ENCODE measurements at regions not wholly inside any gene's neighbourhood (a gene's known extent, or its start where the extent isn't known, plus 50 kb on each side); places are given as distances from the start of the nearest gene placed in this dataset.

DNA sequence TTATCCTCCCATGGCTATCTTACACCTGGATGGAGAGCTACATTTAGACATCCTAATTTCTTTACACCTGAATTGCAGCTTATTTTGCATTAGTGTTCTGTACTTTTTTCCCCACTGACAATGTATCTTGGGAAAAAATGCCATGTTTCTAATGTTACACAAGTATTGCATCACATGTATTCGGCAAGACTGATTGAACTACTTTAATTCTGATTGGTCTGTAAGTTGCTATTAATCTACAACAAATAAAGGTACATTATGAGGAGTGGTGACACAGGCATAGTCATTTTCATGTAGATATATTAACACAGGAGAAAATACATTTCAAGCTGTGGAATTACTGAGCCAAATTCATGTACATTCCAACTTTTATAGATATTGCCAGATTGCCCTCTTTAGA lies 558.0 kb downstream of the TRIML1 start:
- ChIA-PET CTCF (no interaction called here), RAD21 (ENCODE audit: low non-redundant PET in 1 of 2, low total read pairs in 2 of 2, uncharacterized antibody in 2 of 2, unreplicated experiment in 2 of 2) (no interaction called here), POLR2A (no interaction called here)
- Histone ChIP-seq H3K4me3 (replicated peaks in 1 of 2; ENCODE audit: low read depth in 1 of 2, low read length in 2 of 2) (no peak overlapping the region), H3K27ac (ENCODE audit: low read depth, low read length) (no peak overlapping the region), H2AFZ (ENCODE audit: low read depth, low read length, poor library complexity, severe bottlenecking) (no peak overlapping the region), H3K9me3 (ENCODE audit: control insufficient read depth in 1 of 2, insufficient read depth in 1 of 2, low read depth in 1 of 2, low read length in 2 of 2) (no peaks in the 10 kb centered on the region), H3K4me2 (ENCODE audit: low read length) (no peak overlapping the region), H3K79me2 (ENCODE audit: insufficient read depth, low read length) (no peaks in the 10 kb centered on the region), H3K36me3 (ENCODE audit: control insufficient read depth in 1 of 2, insufficient read depth in 2 of 2, low read length in 2 of 2) (no peaks in the 10 kb centered on the region), H3K9ac (ENCODE audit: low read length) (no peak overlapping the region), H3K27me3 (ENCODE audit: insufficient read depth, low read length) (no peaks in the 10 kb centered on the region), H4K20me1 (ENCODE audit: insufficient read depth) (no peaks in the 10 kb centered on the region), H3K4me1 (ENCODE audit: control insufficient read depth in 1 of 2, insufficient read depth in 2 of 2, low read length in 2 of 2) (no peaks in the 10 kb centered on the region), H3K9me2 (ENCODE audit: insufficient read depth) (no peaks in the 10 kb centered on the region)
- ATAC-seq (no peak), DNase-seq (ENCODE audit: low read depth, low spot score) (no peak)
- TF ChIP-seq CEBPB (IDR thresholded peaks at IDR 0.05; ENCODE audit: low read depth) = peak; percentile 52
- TF ChIP-seq MAX (IDR thresholded peaks at IDR 0.05) = no peak
- no TSS peak for BruUV-seq (replicated peaks)
- intact Hi-C loops (cut with micrococcal nuclease) = no loop called here

- no peaks in the 10 kb centered on the region for H3K36me3 ChIP-seq (ENCODE audit: control insufficient read depth in 1 of 2, insufficient read depth in 2 of 2, low read length in 2 of 2)
- H3K9me3 ChIP-seq (ENCODE audit: control insufficient read depth in 1 of 2, insufficient read depth in 1 of 2, low read depth in 1 of 2, low read length in 2 of 2) = no peaks in the 10 kb centered on the region
- no peaks in the 10 kb centered on the region for H3K79me2 ChIP-seq (ENCODE audit: insufficient read depth, low read length)
- ATAC-seq = no peak
- H3K4me3 ChIP-seq (replicated peaks in 1 of 2; ENCODE audit: low read depth in 1 of 2, low read length in 2 of 2) = no peak overlapping the region
- no peaks in the 10 kb centered on the region for H3K9me2 ChIP-seq (ENCODE audit: insufficient read depth)
- H3K27ac ChIP-seq (ENCODE audit: low read depth, low read length) = no peak overlapping the region
- H3K4me1 ChIP-seq (ENCODE audit: control insufficient read depth in 1 of 2, insufficient read depth in 2 of 2, low read length in 2 of 2) = no peaks in the 10 kb centered on the region
- no peak for DNase-seq (ENCODE audit: low read depth, low spot score)
- no peaks in the 10 kb centered on the region for H3K27me3 ChIP-seq (ENCODE audit: insufficient read depth, low read length)
- H2AFZ ChIP-seq (ENCODE audit: low read depth, low read length, poor library complexity, severe bottlenecking) = no peak overlapping the region
- ChIA-PET CTCF (no interaction called here), POLR2A (no interaction called here), RAD21 (ENCODE audit: low non-redundant PET in 1 of 2, low total read pairs in 2 of 2, uncharacterized antibody in 2 of 2, unreplicated experiment in 2 of 2) (no interaction called here)
- H3K4me2 ChIP-seq (ENCODE audit: low read length) = no peak overlapping the region
- no peaks in the 10 kb centered on the region for H4K20me1 ChIP-seq (ENCODE audit: insufficient read depth)
- BruUV-seq (replicated peaks) = no TSS peak
- no peak overlapping the region for H3K9ac ChIP-seq (ENCODE audit: low read length)
- intact Hi-C loops (cut with micrococcal nuclease) = no loop called here
- no peak for TF ChIP-seq ZFX (IDR thresholded peaks at IDR 0.05)
- TF ChIP-seq EZH2phosphoT487 (IDR thresholded peaks at IDR 0.05; ENCODE audit: borderline replicate concordance) = no peak
- no peak for TF ChIP-seq EGR1 (IDR thresholded peaks at IDR 0.05; ENCODE audit: low read depth)
- TF ChIP-seq SP1 (IDR thresholded peaks at IDR 0.05; ENCODE audit: low read depth) = no peak
- no peak for TF ChIP-seq MAX (IDR thresholded peaks at IDR 0.05)
- no peak for TF ChIP-seq POLR2AphosphoS5 (IDR thresholded peaks at IDR 0.05; ENCODE audit: low read depth, low read length)
- TF ChIP-seq ZNF274 (IDR thresholded peaks at IDR 0.05; ENCODE audit: low read depth, low read length) = no peak
- TF ChIP-seq ZBTB33 (IDR thresholded peaks at IDR 0.05; ENCODE audit: extremely low read depth, insufficient replicate concordance, low read length) = no peak
- no peak for TF ChIP-seq YY1 (IDR thresholded peaks at IDR 0.05; ENCODE audit: extremely low read depth, insufficient replicate concordance, low read depth, low read length)
- TF ChIP-seq, protein P1, sequence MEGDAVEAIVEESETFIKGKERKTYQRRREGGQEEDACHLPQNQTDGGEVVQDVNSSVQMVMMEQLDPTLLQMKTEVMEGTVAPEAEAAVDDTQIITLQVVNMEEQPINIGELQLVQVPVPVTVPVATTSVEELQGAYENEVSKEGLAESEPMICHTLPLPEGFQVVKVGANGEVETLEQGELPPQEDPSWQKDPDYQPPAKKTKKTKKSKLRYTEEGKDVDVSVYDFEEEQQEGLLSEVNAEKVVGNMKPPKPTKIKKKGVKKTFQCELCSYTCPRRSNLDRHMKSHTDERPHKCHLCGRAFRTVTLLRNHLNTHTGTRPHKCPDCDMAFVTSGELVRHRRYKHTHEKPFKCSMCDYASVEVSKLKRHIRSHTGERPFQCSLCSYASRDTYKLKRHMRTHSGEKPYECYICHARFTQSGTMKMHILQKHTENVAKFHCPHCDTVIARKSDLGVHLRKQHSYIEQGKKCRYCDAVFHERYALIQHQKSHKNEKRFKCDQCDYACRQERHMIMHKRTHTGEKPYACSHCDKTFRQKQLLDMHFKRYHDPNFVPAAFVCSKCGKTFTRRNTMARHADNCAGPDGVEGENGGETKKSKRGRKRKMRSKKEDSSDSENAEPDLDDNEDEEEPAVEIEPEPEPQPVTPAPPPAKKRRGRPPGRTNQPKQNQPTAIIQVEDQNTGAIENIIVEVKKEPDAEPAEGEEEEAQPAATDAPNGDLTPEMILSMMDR (IDR thresholded peaks at IDR 0.05 in 2 of 3, conservative IDR thresholded peaks at IDR 0.05 in 1 of 3; ENCODE audit: borderline replicate concordance in 1 of 3, insufficient read depth in 1 of 3, low read depth in 2 of 3, low read length in 2 of 3) = no peak
- no peak for TF ChIP-seq SRF (IDR thresholded peaks at IDR 0.05; ENCODE audit: low read depth)
- TF ChIP-seq POLR2A (IDR thresholded peaks at IDR 0.05; ENCODE audit: borderline replicate concordance, extremely low read depth, insufficient read depth, insufficient read length) = no peak
- TF ChIP-seq CBX3 (IDR thresholded peaks at IDR 0.05; ENCODE audit: low read depth) = no peak
- TF ChIP-seq EZH2 (IDR thresholded peaks at IDR 0.05) = no peak
- no peak for TF ChIP-seq ATF3 (IDR thresholded peaks at IDR 0.05)
- TF ChIP-seq FOSL1 (IDR thresholded peaks at IDR 0.05; ENCODE audit: low read depth) = no peak
- TF ChIP-seq JUND (IDR thresholded peaks at IDR 0.05) = no peak
- TF ChIP-seq ELF1 (IDR thresholded peaks at IDR 0.05; ENCODE audit: borderline replicate concordance, low read depth) = no peak
Observed at GRCh38 chr4:188701952-188702351, 562.7 kb downstream of the TRIML1 start.
